AG04449 (cell line): ENCODE measurements at regions not wholly inside any gene's neighbourhood (a gene's known extent, or its start where the extent isn't known, plus 50 kb on each side); places are given as distances from the start of the nearest gene placed in this dataset.

Source experiments
- CTCF ChIA-PET: fragments of 350-600 bp; formaldehyde crosslinking; extraction: SDS; loops from one replicate; lab custom pipeline; 2021; ENCODE audit warnings: antibody characterized with exemption; lab: Yijun Ruan, JAX
- POLR2A ChIA-PET: fragments of 400-600, 350-600 bp; formaldehyde crosslinking; extraction: SDS; loops from one replicate; lab custom pipeline; 2020; ENCODE audit warnings: antibody characterized with exemption, inconsistent platforms; lab: Yijun Ruan, JAX
- DNase-seq: peaks from one replicate; pipeline ENCODE4 v3.0.0-alpha.2; 2010; ENCODE audit warnings: low read depth, low spot score
- H3K4me3 ChIP-seq: 2 replicates; pipeline ENCODE4 v1.5.1; 2011; ENCODE audit warnings: low read depth, mild to moderate bottlenecking, control low read depth, low read length
- CTCF ChIP-seq: IDR thresholded peaks from one replicate; pipeline ENCODE4 v1.5.1; 2011; ENCODE audit warnings: mild to moderate bottlenecking, moderate library complexity, low read length, control low read depth, inconsistent platforms; ENCODE audit not compliant: insufficient read depth; ENCODE audit errors: missing control alignments

GRCh38 chr22:48587236-48587865 lies 1240.3 kb downstream of the BRD1 start:
- CTCF ChIA-PET = no interaction called here
- POLR2A ChIA-PET = no interaction called here
- TF ChIP-seq CTCF = no peak
- no peak overlapping the region for H3K4me3 ChIP-seq
- DNase-seq = no peak

- TF ChIP-seq CTCF = no peak
- CTCF ChIA-PET = interaction anchor here (0.6 kb wide), 1 partner anchor 1181 kb away, joined by 3 read pairs; no protein-coding TSS in a partner anchor
- no peak overlapping the region for H3K4me3 ChIP-seq
- DNase-seq = no peak
- POLR2A ChIA-PET = no interaction called here
Measured at GRCh38 chr22:48586799-48587185, 1240.9 kb downstream of the BRD1 start.

- DNase-seq = no peak
- no peak for TF ChIP-seq CTCF
- no peak overlapping the region for H3K4me3 ChIP-seq
- ChIA-PET CTCF (interaction anchor here (0.6 kb wide), 1 partner anchor 1181 kb away, joined by 3 read pairs; no protein-coding TSS in a partner anchor), POLR2A (no interaction called here)
Measured at GRCh38 chr22:48585916-48586798, 1241.5 kb downstream of the BRD1 start.

GRCh38 chr22:48584170-48584569 lies 1243.5 kb downstream of the BRD1 start:
- H3K4me3 ChIP-seq = no peak overlapping the region
- TF ChIP-seq CTCF = no peak
- ChIA-PET POLR2A (no interaction called here), CTCF (no interaction called here)
- DNase-seq = no peak

GRCh38 chr22:48581796-48582469 lies 1245.7 kb downstream of the BRD1 start:
- POLR2A ChIA-PET = no interaction called here
- no peak overlapping the region for H3K4me3 ChIP-seq
- CTCF ChIA-PET = no interaction called here
- TF ChIP-seq CTCF = no peak
- DNase-seq = no peak
